Astrocyte (in vitro differentiated cells and primary cell): ENCODE measurements at regions not wholly inside any gene's neighbourhood (a gene's known extent, or its start where the extent isn't known, plus 50 kb on each side); places are given as distances from the start of the nearest gene placed in this dataset.
A peak's percentile ranks its signal among the peaks of the same experiment; 100 is the strongest.

Source experiments
- DNase-seq: peaks from one replicate; pipeline ENCODE4 v3.0.0-alpha.2; 2010; ENCODE audit warnings: low read depth
- FAIRE-seq: peaks from 2 replicates; lab custom pipeline; 2011; peaks lifted over from hg19 to GRCh38; lab: Jason Lieb, UNC
- H2AFZ ChIP-seq: 2 replicates; pipeline ENCODE4 v1.6.0; 2012; ENCODE audit warnings: low read depth, low read length, inconsistent platforms
- H3K27ac ChIP-seq: 2 replicates; pipeline ENCODE4 v1.5.1; 2011; ENCODE audit warnings: low read depth, low read length, inconsistent platforms
- H3K27me3 ChIP-seq: 2 replicates; pipeline ENCODE4 v1.6.0; 2011; ENCODE audit warnings: low read length, inconsistent platforms; ENCODE audit not compliant: insufficient read depth
- H3K36me3 ChIP-seq: 2 replicates; pipeline ENCODE4 v1.5.1; 2011; ENCODE audit warnings: low read length, inconsistent platforms; ENCODE audit not compliant: insufficient read depth
- H3K4me1 ChIP-seq: 2 replicates; pipeline ENCODE4 v1.5.1; 2011; ENCODE audit warnings: low read length, inconsistent platforms; ENCODE audit not compliant: insufficient read depth
- H3K4me2 ChIP-seq: 2 replicates; pipeline ENCODE4 v1.6.0; 2012; ENCODE audit warnings: low read length, inconsistent platforms
- H3K4me3 ChIP-seq: 2 replicates; pipeline ENCODE4 v1.5.1; 2011; ENCODE audit warnings: low read depth, mild to moderate bottlenecking, low read length, inconsistent platforms; ENCODE audit not compliant: insufficient read depth
- H3K79me2 ChIP-seq: 2 replicates; pipeline ENCODE4 v1.6.0; 2012; ENCODE audit warnings: mild to moderate bottlenecking, low read length, inconsistent platforms; ENCODE audit not compliant: insufficient read depth
- H3K9ac ChIP-seq: 2 replicates; pipeline ENCODE4 v1.6.0; 2012; ENCODE audit warnings: mild to moderate bottlenecking, low read length, inconsistent platforms
- H3K9me3 ChIP-seq: 2 replicates; pipeline ENCODE4 v1.5.1; 2012; ENCODE audit warnings: low read depth, mild to moderate bottlenecking, low read length, inconsistent platforms; ENCODE audit not compliant: insufficient read depth
- H4K20me1 ChIP-seq: 2 replicates; pipeline ENCODE4 v1.6.0; 2012; ENCODE audit warnings: low read length, inconsistent platforms; ENCODE audit not compliant: insufficient read depth
- H3K27ac Mint-ChIP-seq: one replicate; pipeline ENCODE4 v1.8.0; 2021; ENCODE audit warnings: mild to moderate bottlenecking, mixed read lengths; ENCODE audit not compliant: unreplicated experiment
- H3K27me3 Mint-ChIP-seq: one replicate; pipeline ENCODE4 v1.8.0; 2021; ENCODE audit warnings: low read depth, mixed read lengths; ENCODE audit not compliant: unreplicated experiment
- H3K36me3 Mint-ChIP-seq: one replicate; pipeline ENCODE4 v1.8.0; 2021; ENCODE audit warnings: low read depth, mixed read lengths; ENCODE audit not compliant: unreplicated experiment
- H3K4me1 Mint-ChIP-seq: one replicate; pipeline ENCODE4 v1.8.0; 2021; ENCODE audit warnings: low read depth, mixed read lengths; ENCODE audit not compliant: unreplicated experiment
- H3K4me3 Mint-ChIP-seq: one replicate; pipeline ENCODE4 v1.8.0; 2021; ENCODE audit warnings: mild to moderate bottlenecking, moderate library complexity, mixed read lengths; ENCODE audit not compliant: unreplicated experiment
- H3K9me3 Mint-ChIP-seq: one replicate; pipeline ENCODE4 v1.8.0; 2021; ENCODE audit warnings: mild to moderate bottlenecking, mixed read lengths; ENCODE audit not compliant: unreplicated experiment
- CTCF ChIP-seq: IDR thresholded peaks from 2 replicates; pipeline ENCODE4 v1.5.1; 2011; ENCODE audit warnings: low read depth, mild to moderate bottlenecking, inconsistent platforms, low read length, moderate library complexity; ENCODE audit not compliant: insufficient read depth
- EZH2 ChIP-seq: IDR thresholded peaks from 2 replicates; pipeline ENCODE4 v1.6.1; 2012; ENCODE audit warnings: mild to moderate bottlenecking, low read length, inconsistent platforms; ENCODE audit not compliant: insufficient read depth

GRCh38 chr2:2575181-2575577 is 244.1 kb upstream of the MYT1L start:
- Mint-ChIP-seq H3K27ac (no peak overlapping the region), H3K4me3 (no peak overlapping the region), H3K4me1 (no peaks in the 10 kb centered on the region), H3K36me3 (no peaks in the 10 kb centered on the region), H3K27me3 (peaks cover 23% of the 10 kb centered on the region), H3K9me3 (no peaks in the 10 kb centered on the region)
- no peak overlapping the region for H3K4me2 ChIP-seq
- no peak overlapping the region for H3K9ac ChIP-seq
- H3K36me3 ChIP-seq, result no peaks in the 10 kb centered on the region
- FAIRE-seq (no peak), DNase-seq (no peak)
- peaks cover 23% of the 10 kb centered on the region for H3K9me3 ChIP-seq
- no peak overlapping the region for H2AFZ ChIP-seq
- H3K4me3 ChIP-seq, result no peak overlapping the region
- no peaks in the 10 kb centered on the region for H4K20me1 ChIP-seq
- no peaks in the 10 kb centered on the region for H3K79me2 ChIP-seq
- H3K27me3 ChIP-seq, result no peaks in the 10 kb centered on the region
- no peaks in the 10 kb centered on the region for H3K4me1 ChIP-seq
- H3K27ac ChIP-seq, result no peak overlapping the region
- no peak for TF ChIP-seq CTCF
- TF ChIP-seq EZH2, result no peak

GRCh38 chr2:2574401-2575180 is 243.5 kb upstream of the MYT1L start:
- no peak overlapping the region for H3K4me3 Mint-ChIP-seq
- no peak overlapping the region for H3K27ac ChIP-seq
- no peaks in the 10 kb centered on the region for H3K27me3 ChIP-seq
- no peak overlapping the region for H3K9ac ChIP-seq
- H3K79me2 ChIP-seq, result no peaks in the 10 kb centered on the region
- peaks cover 25% of the 10 kb centered on the region for H3K9me3 ChIP-seq
- peaks cover 23% of the 10 kb centered on the region for H3K27me3 Mint-ChIP-seq
- no peaks in the 10 kb centered on the region for H4K20me1 ChIP-seq
- H3K4me2 ChIP-seq, result no peak overlapping the region
- H3K9me3 Mint-ChIP-seq, result no peaks in the 10 kb centered on the region
- H3K4me1 ChIP-seq, result no peaks in the 10 kb centered on the region
- TF ChIP-seq CTCF (no peak), EZH2 (no peak)
- H3K27ac Mint-ChIP-seq, result no peak overlapping the region
- DNase-seq, result no peak
- FAIRE-seq, result no peak
- H3K4me3 ChIP-seq, result no peak overlapping the region
- H2AFZ ChIP-seq, result no peak overlapping the region
- H3K36me3 Mint-ChIP-seq, result no peaks in the 10 kb centered on the region
- H3K4me1 Mint-ChIP-seq, result no peaks in the 10 kb centered on the region
- H3K36me3 ChIP-seq, result no peaks in the 10 kb centered on the region

GRCh38 chr2:2573658-2574293 is 242.7 kb upstream of the MYT1L start:
- Histone ChIP-seq H3K36me3 (no peaks in the 10 kb centered on the region), H2AFZ (no peak overlapping the region), H3K4me1 (no peaks in the 10 kb centered on the region), H3K27me3 (no peaks in the 10 kb centered on the region), H3K9me3 (peaks cover 28% of the 10 kb centered on the region), H3K79me2 (no peaks in the 10 kb centered on the region), H4K20me1 (no peaks in the 10 kb centered on the region), H3K4me3 (no peak overlapping the region), H3K4me2 (no peak overlapping the region), H3K9ac (no peak overlapping the region), H3K27ac (no peak overlapping the region)
- no peaks in the 10 kb centered on the region for H3K9me3 Mint-ChIP-seq
- H3K4me3 Mint-ChIP-seq, result no peak overlapping the region
- TF ChIP-seq EZH2 (no peak), CTCF (no peak)
- H3K4me1 Mint-ChIP-seq, result no peaks in the 10 kb centered on the region
- peak; percentile 56 for FAIRE-seq
- H3K36me3 Mint-ChIP-seq, result no peaks in the 10 kb centered on the region
- no peak overlapping the region for H3K27ac Mint-ChIP-seq
- DNase-seq, result peak; percentile 2
- peaks cover 24% of the 10 kb centered on the region for H3K27me3 Mint-ChIP-seq
